Naive thymus-derived CD4-positive, alpha-beta T cell (primary cell): ENCODE measurements at regions not wholly inside any gene's neighbourhood (a gene's known extent, or its start where the extent isn't known, plus 50 kb on each side); places are given as distances from the start of the nearest gene placed in this dataset.

Experiments used
- ATAC-seq: fragments of 150-1000 bp; cut with Tn5 transposase; 2 replicates; pipeline ENCODE4 v1.10.0; 2021; ENCODE audit warnings: mild to moderate bottlenecking, moderate library complexity
- CTCF ChIA-PET: fragments of 350-600 bp; sonication (Branson Sonifier 250); formaldehyde crosslinking; loops from one replicate; lab custom pipeline; 2021; ENCODE audit warnings: antibody characterized with exemption; lab: Charles Lee
- POLR2A ChIA-PET: fragments of 350-600 bp; sonication (Branson Sonifier 250); formaldehyde crosslinking; loops from one replicate; lab custom pipeline; 2021; ENCODE audit warnings: antibody characterized with exemption, inconsistent platforms; lab: Charles Lee
- DNase-seq, 9 donors: peaks; one replicate each; pipeline versions ENCODE4 v3.0.0 to v3.0.0-alpha.2; 2020 to 2022; ENCODE audit warnings: mixed read lengths in 1 of 9
- H3K27ac ChIP-seq: one replicate; pipeline ENCODE4 v1.7.0; 2013; ENCODE audit warnings: mild to moderate bottlenecking, low read depth, low read length, moderate library complexity
- H3K27me3 ChIP-seq, 2 donors: one replicate each; pipeline ENCODE4 v1.7.0; 2013; ENCODE audit warnings: low read length in 2 of 2, mild to moderate bottlenecking in 2 of 2, moderate library complexity in 2 of 2; ENCODE audit not compliant: control insufficient read depth in 2 of 2, insufficient read depth in 2 of 2
- H3K36me3 ChIP-seq, 3 experiments: 1 replicate in 2 of 3; 2 replicates in 1 of 3; pipeline ENCODE4 v1.7.0; 2013; ENCODE audit warnings: low read length in 3 of 3, mild to moderate bottlenecking in 3 of 3, moderate library complexity in 1 of 3; ENCODE audit not compliant: insufficient read depth in 3 of 3, control insufficient read depth in 2 of 3
- H3K4me1 ChIP-seq, 2 donors: one replicate each; pipeline ENCODE4 v1.7.0; 2013; ENCODE audit warnings: low read length in 2 of 2, mild to moderate bottlenecking in 2 of 2, moderate library complexity in 1 of 2; ENCODE audit not compliant: control insufficient read depth in 2 of 2, insufficient read depth in 2 of 2
- H3K4me3 ChIP-seq: 2 replicates; pipeline ENCODE4 v1.7.0; 2013; ENCODE audit warnings: mild to moderate bottlenecking, low read length
- H3K9me3 ChIP-seq, 3 experiments: 1 replicate in 2 of 3; 2 replicates in 1 of 3; pipeline ENCODE4 v1.7.0; 2013; ENCODE audit warnings: low read length in 3 of 3; ENCODE audit not compliant: control insufficient read depth in 2 of 3
- H3K27ac Mint-ChIP-seq, 9 donors: one replicate each; pipeline ENCODE4 v1.8.0; 2020 to 2022; ENCODE audit warnings: mixed read lengths in 9 of 9, mild to moderate bottlenecking in 8 of 9, moderate library complexity in 5 of 9, inconsistent platforms in 2 of 9
- H3K27me3 Mint-ChIP-seq, 5 donors: one replicate each; pipeline ENCODE4 v1.8.0; 2021 to 2022; ENCODE audit warnings: mixed read lengths in 5 of 5, mild to moderate bottlenecking in 1 of 5
- H3K36me3 Mint-ChIP-seq, 5 donors: one replicate each; pipeline ENCODE4 v1.8.0; 2020 to 2022; ENCODE audit warnings: mixed read lengths in 5 of 5, mild to moderate bottlenecking in 3 of 5, inconsistent platforms in 1 of 5
- H3K4me1 Mint-ChIP-seq, 7 donors: one replicate each; pipeline ENCODE4 v1.8.0; 2020 to 2022; ENCODE audit warnings: mixed read lengths in 7 of 7, mild to moderate bottlenecking in 3 of 7, inconsistent platforms in 1 of 7
- H3K4me3 Mint-ChIP-seq, 10 donors: one replicate each; pipeline ENCODE4 v1.8.0; 2020 to 2022; ENCODE audit warnings: mild to moderate bottlenecking in 10 of 10, mixed read lengths in 10 of 10, moderate library complexity in 6 of 10, inconsistent platforms in 2 of 10
- H3K9me3 Mint-ChIP-seq, 11 donors: one replicate each; pipeline ENCODE4 v1.8.0; 2020 to 2022; ENCODE audit warnings: mixed read lengths in 11 of 11, mild to moderate bottlenecking in 4 of 11, inconsistent platforms in 1 of 11, moderate library complexity in 1 of 11
- intact Hi-C, 2 donors: fragments of 100-400 bp; cut with micrococcal nuclease; formaldehyde crosslinking; loops; one replicate each; pipeline ENCODE4 v1.15.1; 2023

DNA sequence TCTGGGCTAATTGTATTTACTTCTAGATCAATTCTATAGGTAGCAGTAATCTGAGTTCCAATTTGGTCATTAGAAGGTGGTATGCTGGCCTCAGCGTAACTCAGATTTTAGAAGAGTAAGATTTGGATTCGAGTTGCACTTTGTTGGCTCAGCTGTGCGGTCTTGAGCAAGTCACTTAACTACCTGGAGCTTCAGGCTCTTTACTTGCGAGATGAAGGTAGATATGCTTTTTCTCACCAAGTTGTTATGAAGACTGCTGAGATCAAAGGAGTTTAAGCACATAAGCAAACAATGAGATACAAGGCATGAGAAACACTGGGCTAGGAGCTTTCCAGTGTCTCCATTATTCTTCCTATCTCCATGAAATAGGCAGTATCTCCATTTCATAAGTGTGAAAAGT, 133.8 kb upstream of the RANBP3L start:
- Mint-ChIP-seq H3K4me3 (no peak overlapping the region), H3K36me3 (peaks cover 0 to 4% (median 0%) of the 10 kb centered on the region in 5 donors), H3K27ac (no peak overlapping the region), H3K4me1 (no peaks in the 10 kb centered on the region), H3K27me3 (peaks cover 25 to 60% (median 31%) of the 10 kb centered on the region in 5 donors), H3K9me3 (peaks cover 0 to under 1% (median 0%) of the 10 kb centered on the region in 11 donors)
- ATAC-seq (no peak), DNase-seq (no peak)
- intact Hi-C loops = no loop called here
- Histone ChIP-seq H3K27me3 (no peaks in the 10 kb centered on the region), H3K27ac (no peak overlapping the region), H3K4me1 (no peaks in the 10 kb centered on the region), H3K4me3 (no peak overlapping the region), H3K9me3 (no peaks in the 10 kb centered on the region), H3K36me3 (no peaks in the 10 kb centered on the region)
- CTCF ChIA-PET = interaction anchor here (0.6 kb wide), 1 partner anchor 920 kb away, joined by 3 read pairs; no protein-coding TSS in a partner anchor
- POLR2A ChIA-PET = no interaction called here

DNA sequence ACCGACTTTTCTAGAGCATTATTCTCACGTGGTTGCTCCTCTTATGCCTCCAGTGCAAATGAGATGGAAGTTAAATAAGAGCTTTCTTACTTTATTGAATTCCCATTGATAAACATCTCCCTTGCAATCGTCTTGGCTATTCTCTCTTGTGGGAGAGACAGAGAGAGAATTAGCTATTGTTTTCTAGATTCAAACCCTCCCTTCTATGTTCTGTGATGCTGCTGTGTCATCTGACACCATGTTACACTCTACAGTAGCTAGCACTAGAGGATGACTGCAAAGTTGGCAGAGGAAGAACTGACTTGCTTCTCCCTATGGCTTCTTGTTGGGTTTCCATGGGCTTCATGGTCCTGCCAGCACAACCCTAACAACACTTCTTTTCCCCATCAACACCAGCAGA, 134.6 kb upstream of the RANBP3L start:
- H3K27ac Mint-ChIP-seq = no peak overlapping the region
- Histone ChIP-seq H3K9me3 (no peaks in the 10 kb centered on the region), H3K27me3 (no peaks in the 10 kb centered on the region), H3K36me3 (no peaks in the 10 kb centered on the region), H3K4me1 (no peaks in the 10 kb centered on the region), H3K27ac (no peak overlapping the region), H3K4me3 (no peak overlapping the region)
- H3K4me3 Mint-ChIP-seq = no peak overlapping the region
- H3K4me1 Mint-ChIP-seq = no peaks in the 10 kb centered on the region
- POLR2A ChIA-PET = no interaction called here
- intact Hi-C loops = no loop called here
- H3K27me3 Mint-ChIP-seq = peaks cover 21 to 54% (median 26%) of the 10 kb centered on the region in 5 donors
- CTCF ChIA-PET = no interaction called here
- ATAC-seq = no peak
- DNase-seq = no peak
- peaks cover 0 to 4% (median 0%) of the 10 kb centered on the region in 5 donors for H3K36me3 Mint-ChIP-seq
- peaks cover 0 to 2% (median 0%) of the 10 kb centered on the region in 11 donors for H3K9me3 Mint-ChIP-seq

DNA sequence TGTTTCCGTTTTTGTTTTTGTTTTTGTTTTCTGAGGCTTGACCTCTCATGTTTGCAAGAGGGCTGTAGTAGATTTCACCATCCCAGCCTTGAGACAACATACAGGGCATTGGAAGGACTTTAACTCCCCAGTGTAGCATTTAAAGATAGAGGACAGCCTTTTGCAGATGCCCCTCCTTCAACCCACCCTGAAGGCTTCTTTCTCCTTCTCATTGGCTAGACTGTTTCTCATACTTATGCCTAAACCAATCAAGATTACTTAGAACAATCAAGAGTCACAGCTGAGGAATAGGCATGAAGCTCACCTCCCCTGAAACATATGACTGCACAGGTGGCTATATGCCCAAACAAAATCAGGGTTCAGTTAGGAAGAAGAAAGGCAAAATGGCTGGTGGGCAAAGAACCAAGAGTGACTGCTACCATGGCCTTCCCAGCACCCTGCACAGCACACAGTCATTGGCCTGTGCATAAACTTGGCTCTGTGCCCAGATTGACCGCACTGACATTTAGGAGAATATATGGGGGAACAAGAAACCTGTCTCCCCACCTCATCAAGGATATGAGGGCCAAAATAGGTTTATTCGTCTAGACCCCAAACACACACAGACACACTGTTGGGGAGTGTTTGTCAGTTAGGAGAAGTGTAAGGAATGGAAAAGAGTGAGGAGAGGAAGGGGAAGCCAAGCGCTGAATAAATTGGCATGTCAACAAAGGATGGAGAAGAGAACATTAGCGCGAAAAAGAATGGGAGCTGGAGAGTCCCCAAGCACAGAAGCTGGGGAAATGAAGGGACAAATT, 137.3 kb upstream of the RANBP3L start:
- Mint-ChIP-seq H3K27ac (no peak overlapping the region), H3K9me3 (peaks cover 0 to 2% (median 0%) of the 10 kb centered on the region in 11 donors), H3K27me3 (peaks cover 17 to 48% (median 32%) of the 10 kb centered on the region in 5 donors), H3K4me1 (peaks cover 0 to 12% (median 0%) of the 10 kb centered on the region in 7 donors), H3K4me3 (no peak overlapping the region), H3K36me3 (peaks cover 0 to 4% (median 0%) of the 10 kb centered on the region in 5 donors)
- CTCF ChIA-PET = interaction anchor here (0.5 kb wide), 1 partner anchor 112 kb away, joined by 5 read pairs; no protein-coding TSS in a partner anchor
- intact Hi-C loops = no loop called here
- POLR2A ChIA-PET = no interaction called here
- ATAC-seq (no peak), DNase-seq (no peak)
- Histone ChIP-seq H3K4me1 (no peaks in the 10 kb centered on the region), H3K27me3 (no peaks in the 10 kb centered on the region), H3K4me3 (no peak overlapping the region), H3K36me3 (no peaks in the 10 kb centered on the region), H3K27ac (no peak overlapping the region), H3K9me3 (no peaks in the 10 kb centered on the region)

DNA sequence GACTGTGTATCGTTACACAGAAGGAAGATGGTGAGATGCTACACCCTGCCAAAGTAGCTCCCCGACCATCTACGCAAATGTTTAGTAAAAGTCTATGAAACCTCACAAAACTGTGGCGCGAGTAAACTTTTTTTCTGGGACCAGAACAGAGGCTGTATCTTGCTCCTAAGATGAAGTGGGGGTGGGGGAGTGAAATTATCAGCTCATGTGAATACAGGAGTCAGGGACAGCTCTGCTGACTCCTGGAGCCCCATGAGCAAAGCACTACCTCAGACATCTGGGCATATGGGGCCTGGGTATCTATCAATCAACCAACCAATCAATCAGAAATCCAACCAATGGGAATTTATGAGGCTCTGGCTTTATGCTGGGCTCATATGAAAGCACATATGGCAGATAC, 138.6 kb upstream of the RANBP3L start:
- DNase-seq (no peak), ATAC-seq (no peak)
- ChIA-PET CTCF (no interaction called here), POLR2A (no interaction called here)
- no peaks in the 10 kb centered on the region for H3K4me1 ChIP-seq
- no peak overlapping the region for H3K4me3 ChIP-seq
- Mint-ChIP-seq H3K9me3 (peaks cover 0 to 3% (median 0%) of the 10 kb centered on the region in 11 donors), H3K27ac (no peak overlapping the region), H3K27me3 (peaks cover 13 to 39% (median 33%) of the 10 kb centered on the region in 5 donors), H3K4me1 (peaks cover 0 to 12% (median 0%) of the 10 kb centered on the region in 7 donors), H3K36me3 (peaks cover 0 to 4% (median 0%) of the 10 kb centered on the region in 5 donors), H3K4me3 (no peak overlapping the region)
- no peaks in the 10 kb centered on the region for H3K27me3 ChIP-seq
- H3K36me3 ChIP-seq = no peaks in the 10 kb centered on the region
- intact Hi-C loops = no loop called here
- H3K27ac ChIP-seq = no peak overlapping the region
- H3K9me3 ChIP-seq = no peaks in the 10 kb centered on the region

DNA sequence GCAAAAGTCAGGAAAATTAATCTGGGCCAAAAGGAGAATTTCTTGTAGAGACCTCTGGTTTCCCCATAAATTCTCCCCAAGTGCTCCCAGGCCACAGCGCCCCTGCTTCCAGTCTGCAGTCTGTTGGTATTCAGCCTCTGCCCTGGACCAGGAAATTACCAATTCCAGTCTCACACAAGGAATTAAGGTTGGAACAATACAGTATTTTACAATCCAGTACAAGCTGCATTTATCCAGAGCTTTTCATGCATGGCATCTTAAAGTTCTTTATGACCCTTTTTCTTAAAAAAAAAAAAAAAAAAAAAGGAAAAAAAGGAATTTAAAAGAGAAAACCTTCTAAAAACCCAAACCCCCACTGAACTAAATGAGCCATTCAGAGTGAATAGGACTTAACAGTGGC, 139.6 kb upstream of the RANBP3L start:
- ChIA-PET POLR2A (no interaction called here), CTCF (no interaction called here)
- peaks cover 0 to 12% (median 0%) of the 10 kb centered on the region in 7 donors for H3K4me1 Mint-ChIP-seq
- H3K9me3 Mint-ChIP-seq = peaks cover 0 to 3% (median 0%) of the 10 kb centered on the region in 11 donors
- peaks cover 7 to 37% (median 28%) of the 10 kb centered on the region in 5 donors for H3K27me3 Mint-ChIP-seq
- Histone ChIP-seq H3K36me3 (no peaks in the 10 kb centered on the region), H3K4me1 (no peaks in the 10 kb centered on the region), H3K27me3 (no peaks in the 10 kb centered on the region), H3K4me3 (no peak overlapping the region), H3K9me3 (no peaks in the 10 kb centered on the region), H3K27ac (no peak overlapping the region)
- ATAC-seq (no peak), DNase-seq (no peak)
- H3K36me3 Mint-ChIP-seq = peaks cover 0 to 4% (median 0%) of the 10 kb centered on the region in 5 donors
- no peak overlapping the region for H3K27ac Mint-ChIP-seq
- intact Hi-C loops = no loop called here
- no peak overlapping the region for H3K4me3 Mint-ChIP-seq

DNA sequence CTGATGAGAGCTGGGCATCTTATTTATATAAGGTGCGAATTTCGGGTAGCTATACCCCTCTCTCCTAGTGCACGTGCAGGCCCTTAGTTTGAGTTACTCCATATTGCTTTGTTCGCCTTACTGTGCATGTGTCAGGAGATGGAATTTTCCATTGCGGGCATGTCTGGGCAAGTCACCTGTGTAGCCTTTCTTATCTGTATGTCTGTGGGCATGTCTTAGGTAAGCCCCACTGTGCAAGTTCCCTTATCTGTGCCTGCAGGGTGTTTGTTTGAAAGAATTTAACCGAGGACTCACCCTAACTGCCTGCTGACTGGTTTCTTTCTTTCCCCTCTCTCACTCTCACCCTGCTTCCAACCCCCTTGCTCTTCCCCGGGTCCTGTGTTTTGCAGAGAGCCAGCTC, 140.7 kb upstream of the RANBP3L start:
- no peaks in the 10 kb centered on the region for H3K27me3 ChIP-seq
- no peak overlapping the region for H3K27ac ChIP-seq
- H3K36me3 ChIP-seq = no peaks in the 10 kb centered on the region
- H3K4me1 Mint-ChIP-seq = peaks cover 0 to 12% (median 0%) of the 10 kb centered on the region in 7 donors
- no peak for ATAC-seq
- H3K27ac Mint-ChIP-seq = no peak overlapping the region
- H3K4me1 ChIP-seq = no peaks in the 10 kb centered on the region
- peaks cover 0 to 4% (median 0%) of the 10 kb centered on the region in 5 donors for H3K36me3 Mint-ChIP-seq
- POLR2A ChIA-PET = no interaction called here
- CTCF ChIA-PET = interaction anchor here (0.6 kb wide), 1 partner anchor 17 kb away, joined by 3 read pairs; no protein-coding TSS in a partner anchor
- H3K27me3 Mint-ChIP-seq = peaks cover 0 to 28% (median 19%) of the 10 kb centered on the region in 5 donors
- H3K9me3 ChIP-seq = no peaks in the 10 kb centered on the region
- H3K4me3 Mint-ChIP-seq = no peak overlapping the region
- H3K9me3 Mint-ChIP-seq = peaks cover 0 to 3% (median 0%) of the 10 kb centered on the region in 11 donors
- no peak for DNase-seq
- intact Hi-C loops = no loop called here
- H3K4me3 ChIP-seq = no peak overlapping the region
